ENCODE measurements at regions not wholly inside any gene's neighbourhood (a gene's known extent, or its start where the extent isn't known, plus 50 kb on each side); places are given as distances from the start of the nearest gene placed in this dataset.

DNA sequence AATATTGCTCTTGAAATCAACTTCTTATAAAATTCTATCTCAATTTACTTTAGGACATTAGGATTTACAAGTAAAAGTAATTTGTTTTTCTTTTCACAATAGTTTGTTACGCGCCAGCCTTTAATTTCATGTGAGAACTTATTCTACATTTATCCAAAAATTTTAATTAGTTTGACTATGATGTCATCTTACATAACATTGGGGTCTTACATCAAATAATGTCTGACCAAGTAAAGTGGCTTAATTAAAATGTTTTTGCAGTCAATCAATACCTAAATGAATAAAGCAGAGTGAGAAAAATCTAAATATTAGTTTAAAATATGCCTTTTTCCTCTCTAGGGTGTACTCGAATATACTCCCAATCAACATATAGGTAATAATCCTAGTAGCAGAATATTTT, 666.2 kb upstream of the FBXO33 start:
- Histone ChIP-seq H3K9ac (ENCODE audit: low read length) (no peak overlapping the region), H2AK5ac (ENCODE audit: low read length) (no peak overlapping the region), H2BK5ac (ENCODE audit: low read length) (no peak overlapping the region), H3K27me3 (ENCODE audit: insufficient read depth, low read length, poor library complexity) (no peaks in the 10 kb centered on the region), H3K27ac (ENCODE audit: low read depth, low read length) (no peak overlapping the region), H3K36me3 (ENCODE audit: control insufficient read depth, insufficient read depth, low read length) (no peaks in the 10 kb centered on the region), H3K4me3 (ENCODE audit: low read length) (no peak overlapping the region), H3K18ac (ENCODE audit: low read length) (no peak overlapping the region), H3K79me2 (ENCODE audit: control insufficient read depth, insufficient read depth, low read length) (no peaks in the 10 kb centered on the region), H3K4me1 (ENCODE audit: control insufficient read depth, low read depth, low read length) (no peaks in the 10 kb centered on the region), H3K23ac (ENCODE audit: low read length) (no peak overlapping the region), H3K4me2 (ENCODE audit: low read length) (no peak overlapping the region), H3K4ac (ENCODE audit: low read depth, low read length) (no peak overlapping the region), H2BK15ac (replicated peaks; ENCODE audit: low read depth) (no peak overlapping the region), H4K8ac (ENCODE audit: low read depth, low read length) (no peak overlapping the region), H2BK120ac (ENCODE audit: low read depth, low read length) (no peak overlapping the region), H4K5ac (ENCODE audit: low read length) (no peak overlapping the region), H3K56ac (ENCODE audit: low read length) (no peak overlapping the region), H3K79me1 (ENCODE audit: low read length) (no peaks in the 10 kb centered on the region)
- no peak for DNase-seq
- WGBS (ENCODE audit: extremely low coverage, insufficient coverage, low lambda C conversion rate): no CpG with 5 or more reads among the region's 3 CpGs

DNA sequence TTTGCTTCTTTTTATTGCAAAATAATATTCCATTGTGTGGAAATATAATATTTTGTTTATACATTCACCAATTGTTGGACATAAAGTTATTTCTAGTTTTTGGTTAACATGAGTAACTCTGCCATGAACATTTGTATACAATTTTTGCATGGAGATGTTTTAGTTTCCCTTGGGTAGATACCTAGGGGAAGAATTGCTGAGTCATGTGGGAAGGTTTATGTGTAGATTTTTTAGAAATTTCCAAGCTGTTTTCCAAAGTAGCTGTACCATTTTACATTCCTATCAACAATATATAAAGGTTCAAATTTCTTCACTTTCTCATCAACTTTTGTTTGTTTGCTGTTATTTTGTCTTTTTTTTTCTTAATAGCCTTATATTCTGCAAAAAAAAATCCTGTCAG, 664.7 kb upstream of the FBXO33 start:
- Histone ChIP-seq H3K4me3 (ENCODE audit: low read length) (no peak overlapping the region), H3K23ac (ENCODE audit: low read length) (no peak overlapping the region), H3K9ac (ENCODE audit: low read length) (no peak overlapping the region), H3K79me1 (ENCODE audit: low read length) (no peaks in the 10 kb centered on the region), H3K18ac (ENCODE audit: low read length) (no peak overlapping the region), H4K8ac (ENCODE audit: low read depth, low read length) (no peak overlapping the region), H2BK120ac (ENCODE audit: low read depth, low read length) (no peak overlapping the region), H2BK15ac (replicated peaks; ENCODE audit: low read depth) (no peak overlapping the region), H2BK5ac (ENCODE audit: low read length) (no peak overlapping the region), H3K4me1 (ENCODE audit: control insufficient read depth, low read depth, low read length) (no peaks in the 10 kb centered on the region), H2AK5ac (ENCODE audit: low read length) (no peak overlapping the region), H3K36me3 (ENCODE audit: control insufficient read depth, insufficient read depth, low read length) (no peaks in the 10 kb centered on the region), H3K79me2 (ENCODE audit: control insufficient read depth, insufficient read depth, low read length) (no peaks in the 10 kb centered on the region), H3K56ac (ENCODE audit: low read length) (no peak overlapping the region), H3K27ac (ENCODE audit: low read depth, low read length) (no peak overlapping the region), H3K4me2 (ENCODE audit: low read length) (no peak overlapping the region), H3K27me3 (ENCODE audit: insufficient read depth, low read length, poor library complexity) (no peaks in the 10 kb centered on the region), H3K4ac (ENCODE audit: low read depth, low read length) (no peak overlapping the region), H4K5ac (ENCODE audit: low read length) (no peak overlapping the region)
- DNase-seq: no peak

DNA sequence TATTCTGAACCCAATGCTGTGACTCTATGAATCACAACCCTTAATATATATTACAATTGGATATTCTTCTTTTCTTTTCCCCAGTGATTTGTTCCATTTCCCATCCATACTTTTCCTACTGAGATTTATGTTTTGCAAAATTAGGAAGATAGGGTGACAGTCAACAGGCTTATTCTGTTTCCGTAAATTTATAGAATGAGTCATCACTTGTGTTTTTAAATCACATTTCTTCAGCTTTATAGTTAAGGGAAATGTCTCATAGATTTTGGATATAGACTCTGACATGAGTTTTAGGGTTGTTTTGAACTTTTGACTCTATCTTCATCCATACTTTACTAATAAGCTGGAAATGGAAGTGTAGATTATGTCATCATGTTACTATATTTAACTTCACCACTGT, 661.6 kb upstream of the FBXO33 start:
- no peak overlapping the region for H3K4ac ChIP-seq (ENCODE audit: low read depth, low read length)
- H2BK15ac ChIP-seq (replicated peaks; ENCODE audit: low read depth): no peak overlapping the region
- no peak overlapping the region for H3K23ac ChIP-seq (ENCODE audit: low read length)
- no CpG with 5 or more reads among the region's 1 CpG for WGBS (ENCODE audit: extremely low coverage, insufficient coverage, low lambda C conversion rate)
- DNase-seq: no peak
- H2BK120ac ChIP-seq (ENCODE audit: low read depth, low read length): no peak overlapping the region
- no peaks in the 10 kb centered on the region for H3K79me2 ChIP-seq (ENCODE audit: control insufficient read depth, insufficient read depth, low read length)
- no peaks in the 10 kb centered on the region for H3K79me1 ChIP-seq (ENCODE audit: low read length)
- no peak overlapping the region for H4K8ac ChIP-seq (ENCODE audit: low read depth, low read length)
- H3K56ac ChIP-seq (ENCODE audit: low read length): no peak overlapping the region
- no peak overlapping the region for H2AK5ac ChIP-seq (ENCODE audit: low read length)
- H3K18ac ChIP-seq (ENCODE audit: low read length): no peak overlapping the region
- H3K27ac ChIP-seq (ENCODE audit: low read depth, low read length): no peak overlapping the region
- no peak overlapping the region for H3K4me2 ChIP-seq (ENCODE audit: low read length)
- H3K4me3 ChIP-seq (ENCODE audit: low read length): no peak overlapping the region
- no peaks in the 10 kb centered on the region for H3K27me3 ChIP-seq (ENCODE audit: insufficient read depth, low read length, poor library complexity)
- no peak overlapping the region for H4K5ac ChIP-seq (ENCODE audit: low read length)
- H3K9ac ChIP-seq (ENCODE audit: low read length): no peak overlapping the region
- no peaks in the 10 kb centered on the region for H3K36me3 ChIP-seq (ENCODE audit: control insufficient read depth, insufficient read depth, low read length)
- H2BK5ac ChIP-seq (ENCODE audit: low read length): no peak overlapping the region
- no peaks in the 10 kb centered on the region for H3K4me1 ChIP-seq (ENCODE audit: control insufficient read depth, low read depth, low read length)

DNA sequence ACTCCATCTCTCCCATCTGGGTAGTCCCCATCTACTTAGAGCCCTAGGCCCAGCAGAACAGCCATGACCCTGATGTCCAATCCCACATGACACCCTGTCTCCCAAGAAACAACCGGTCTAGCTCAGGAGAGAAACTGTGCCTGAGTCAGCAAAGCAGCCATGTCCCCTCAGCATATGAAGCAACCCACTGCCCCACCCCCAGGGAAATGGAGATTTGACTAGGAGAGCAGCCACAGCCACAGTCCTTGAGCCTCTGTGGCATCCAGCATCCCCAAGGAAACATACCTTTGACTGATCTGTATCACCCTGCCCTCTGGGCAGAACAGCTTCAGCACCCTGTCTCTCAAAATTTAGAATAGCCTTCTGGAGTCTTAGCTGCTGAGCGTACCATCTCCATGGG, 641.9 kb upstream of the FBXO33 start:
- H3K4me3 ChIP-seq (ENCODE audit: low read length): no peak overlapping the region
- no peak overlapping the region for H3K18ac ChIP-seq (ENCODE audit: low read length)
- no peak overlapping the region for H3K23ac ChIP-seq (ENCODE audit: low read length)
- no CpG with 5 or more reads among the region's 2 CpGs for WGBS (ENCODE audit: extremely low coverage, insufficient coverage, low lambda C conversion rate)
- no peak overlapping the region for H3K4ac ChIP-seq (ENCODE audit: low read depth, low read length)
- no peaks in the 10 kb centered on the region for H3K27me3 ChIP-seq (ENCODE audit: insufficient read depth, low read length, poor library complexity)
- no peak overlapping the region for H4K8ac ChIP-seq (ENCODE audit: low read depth, low read length)
- H3K4me2 ChIP-seq (ENCODE audit: low read length): no peak overlapping the region
- H3K79me2 ChIP-seq (ENCODE audit: control insufficient read depth, insufficient read depth, low read length): no peaks in the 10 kb centered on the region
- H3K4me1 ChIP-seq (ENCODE audit: control insufficient read depth, low read depth, low read length): no peaks in the 10 kb centered on the region
- H3K36me3 ChIP-seq (ENCODE audit: control insufficient read depth, insufficient read depth, low read length): no peaks in the 10 kb centered on the region
- peak; percentile 38 for DNase-seq
- H4K5ac ChIP-seq (ENCODE audit: low read length): no peak overlapping the region
- H2BK5ac ChIP-seq (ENCODE audit: low read length): no peak overlapping the region
- H3K56ac ChIP-seq (ENCODE audit: low read length): no peak overlapping the region
- H2BK15ac ChIP-seq (replicated peaks; ENCODE audit: low read depth): no peak overlapping the region
- H2BK120ac ChIP-seq (ENCODE audit: low read depth, low read length): no peak overlapping the region
- H3K79me1 ChIP-seq (ENCODE audit: low read length): no peaks in the 10 kb centered on the region
- no peak overlapping the region for H3K27ac ChIP-seq (ENCODE audit: low read depth, low read length)
- no peak overlapping the region for H3K9ac ChIP-seq (ENCODE audit: low read length)
- H2AK5ac ChIP-seq (ENCODE audit: low read length): no peak overlapping the region

DNA sequence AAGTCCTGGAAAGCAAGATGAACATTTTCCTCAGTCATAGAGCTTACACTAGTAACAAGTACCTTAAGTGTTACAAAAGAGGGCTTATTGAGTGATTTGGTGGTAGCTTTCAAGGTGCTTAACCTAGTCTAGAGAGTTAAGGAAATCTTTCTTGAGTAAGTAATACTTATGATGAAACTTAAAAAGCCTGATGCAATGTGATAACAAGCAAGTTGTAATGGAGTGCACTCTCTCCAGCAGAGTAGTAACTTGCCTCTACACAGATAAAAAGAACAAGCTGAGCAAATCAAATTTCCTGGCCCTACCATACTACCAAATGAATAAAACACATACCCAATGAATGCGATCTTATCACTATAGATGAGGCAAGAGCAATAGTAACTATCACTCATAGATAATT, 639.9 kb upstream of the FBXO33 start:
- no peak overlapping the region for H4K5ac ChIP-seq (ENCODE audit: low read length)
- H3K9ac ChIP-seq (ENCODE audit: low read length): no peak overlapping the region
- H3K79me2 ChIP-seq (ENCODE audit: control insufficient read depth, insufficient read depth, low read length): no peaks in the 10 kb centered on the region
- H3K56ac ChIP-seq (ENCODE audit: low read length): no peak overlapping the region
- no peaks in the 10 kb centered on the region for H3K36me3 ChIP-seq (ENCODE audit: control insufficient read depth, insufficient read depth, low read length)
- no peak overlapping the region for H2BK15ac ChIP-seq (replicated peaks; ENCODE audit: low read depth)
- H4K8ac ChIP-seq (ENCODE audit: low read depth, low read length): no peak overlapping the region
- H2BK5ac ChIP-seq (ENCODE audit: low read length): no peak overlapping the region
- no peak for DNase-seq
- H3K79me1 ChIP-seq (ENCODE audit: low read length): no peaks in the 10 kb centered on the region
- no peaks in the 10 kb centered on the region for H3K4me1 ChIP-seq (ENCODE audit: control insufficient read depth, low read depth, low read length)
- no CpG with 5 or more reads among the region's 1 CpG for WGBS (ENCODE audit: extremely low coverage, insufficient coverage, low lambda C conversion rate)
- no peak overlapping the region for H3K4ac ChIP-seq (ENCODE audit: low read depth, low read length)
- H2AK5ac ChIP-seq (ENCODE audit: low read length): no peak overlapping the region
- no peak overlapping the region for H3K4me3 ChIP-seq (ENCODE audit: low read length)
- H3K27me3 ChIP-seq (ENCODE audit: insufficient read depth, low read length, poor library complexity): no peaks in the 10 kb centered on the region
- no peak overlapping the region for H3K27ac ChIP-seq (ENCODE audit: low read depth, low read length)
- no peak overlapping the region for H3K23ac ChIP-seq (ENCODE audit: low read length)
- H3K4me2 ChIP-seq (ENCODE audit: low read length): no peak overlapping the region
- H2BK120ac ChIP-seq (ENCODE audit: low read depth, low read length): no peak overlapping the region
- no peak overlapping the region for H3K18ac ChIP-seq (ENCODE audit: low read length)

DNA sequence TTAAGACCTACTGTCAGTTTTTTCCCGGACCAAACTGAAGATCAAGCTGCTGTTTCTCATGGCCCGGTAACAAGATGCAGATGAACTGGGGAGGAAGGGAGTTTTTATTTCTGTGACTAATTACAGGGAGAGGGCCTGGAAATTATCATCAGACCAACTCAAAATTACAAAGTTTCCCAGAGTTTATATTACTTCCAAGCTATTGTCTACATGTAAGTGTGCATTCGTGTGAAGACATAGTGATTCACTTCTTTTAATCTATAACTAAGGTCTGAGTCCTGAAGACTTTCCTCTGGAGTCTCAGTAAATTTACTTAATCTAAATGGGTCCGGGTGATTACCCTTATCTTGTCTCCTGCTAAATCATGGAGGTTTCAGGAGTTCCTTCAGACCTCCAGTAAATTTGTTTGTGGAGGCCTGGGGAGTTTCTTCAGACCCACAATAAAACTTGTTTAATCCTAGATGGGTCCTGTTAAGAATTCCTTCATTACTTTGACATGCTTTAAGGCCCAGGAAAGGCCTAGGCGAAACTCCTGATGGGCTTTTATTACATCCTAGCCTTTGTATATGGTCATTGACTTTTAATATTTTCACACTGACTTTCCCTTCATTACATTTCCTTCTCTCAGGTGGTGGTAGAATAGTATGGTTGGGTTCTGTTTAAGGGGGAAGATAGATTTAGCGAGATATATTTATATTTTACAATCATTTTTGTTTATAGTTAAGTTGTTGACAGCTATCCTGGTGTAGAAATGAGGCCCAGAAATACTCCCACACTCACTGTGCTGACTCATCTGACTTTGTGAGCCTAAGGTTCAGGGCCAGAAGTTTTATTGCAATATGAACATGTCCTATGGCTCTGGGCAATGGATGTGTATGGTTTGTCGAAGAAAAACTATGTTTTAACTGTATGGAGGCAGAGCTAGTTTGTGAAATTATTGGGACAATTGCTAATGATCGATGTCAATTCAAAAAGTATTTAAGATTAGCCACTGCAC, 627.0 kb upstream of the FBXO33 start:
- Histone ChIP-seq H3K4ac (ENCODE audit: low read depth, low read length) (no peak overlapping the region), H3K79me1 (ENCODE audit: low read length) (no peaks in the 10 kb centered on the region), H3K79me2 (ENCODE audit: control insufficient read depth, insufficient read depth, low read length) (no peaks in the 10 kb centered on the region), H3K9ac (ENCODE audit: low read length) (no peak overlapping the region), H3K4me2 (ENCODE audit: low read length) (no peak overlapping the region), H3K18ac (ENCODE audit: low read length) (no peak overlapping the region), H4K5ac (ENCODE audit: low read length) (no peak overlapping the region), H3K56ac (ENCODE audit: low read length) (no peak overlapping the region), H2BK120ac (ENCODE audit: low read depth, low read length) (no peak overlapping the region), H3K4me3 (ENCODE audit: low read length) (no peak overlapping the region), H4K8ac (ENCODE audit: low read depth, low read length) (no peak overlapping the region), H3K4me1 (ENCODE audit: control insufficient read depth, low read depth, low read length) (no peaks in the 10 kb centered on the region), H3K23ac (ENCODE audit: low read length) (no peak overlapping the region), H2BK15ac (replicated peaks; ENCODE audit: low read depth) (no peak overlapping the region), H3K27me3 (ENCODE audit: insufficient read depth, low read length, poor library complexity) (no peaks in the 10 kb centered on the region), H2AK5ac (ENCODE audit: low read length) (no peak overlapping the region), H3K36me3 (ENCODE audit: control insufficient read depth, insufficient read depth, low read length) (no peaks in the 10 kb centered on the region), H2BK5ac (ENCODE audit: low read length) (no peak overlapping the region), H3K27ac (ENCODE audit: low read depth, low read length) (no peak overlapping the region)
- DNase-seq: peak; percentile 13
- 100% methylated on average over 1 of the region's 8 CpGs for WGBS (ENCODE audit: extremely low coverage, insufficient coverage, low lambda C conversion rate)

Measured in mesendoderm (in vitro differentiated cells).